NCI-H1105 treated with DMSO at 0.1 percent for 48 hours (cell line): ENCODE measurements at regions not wholly inside any gene's neighbourhood (a gene's known extent, or its start where the extent isn't known, plus 50 kb on each side); places are given as distances from the start of the nearest gene placed in this dataset.

Source experiments
- DNase-seq: peaks from one replicate; lab custom pipeline; 2025; lab: John Stamatoyannopoulos, UW

DNA sequence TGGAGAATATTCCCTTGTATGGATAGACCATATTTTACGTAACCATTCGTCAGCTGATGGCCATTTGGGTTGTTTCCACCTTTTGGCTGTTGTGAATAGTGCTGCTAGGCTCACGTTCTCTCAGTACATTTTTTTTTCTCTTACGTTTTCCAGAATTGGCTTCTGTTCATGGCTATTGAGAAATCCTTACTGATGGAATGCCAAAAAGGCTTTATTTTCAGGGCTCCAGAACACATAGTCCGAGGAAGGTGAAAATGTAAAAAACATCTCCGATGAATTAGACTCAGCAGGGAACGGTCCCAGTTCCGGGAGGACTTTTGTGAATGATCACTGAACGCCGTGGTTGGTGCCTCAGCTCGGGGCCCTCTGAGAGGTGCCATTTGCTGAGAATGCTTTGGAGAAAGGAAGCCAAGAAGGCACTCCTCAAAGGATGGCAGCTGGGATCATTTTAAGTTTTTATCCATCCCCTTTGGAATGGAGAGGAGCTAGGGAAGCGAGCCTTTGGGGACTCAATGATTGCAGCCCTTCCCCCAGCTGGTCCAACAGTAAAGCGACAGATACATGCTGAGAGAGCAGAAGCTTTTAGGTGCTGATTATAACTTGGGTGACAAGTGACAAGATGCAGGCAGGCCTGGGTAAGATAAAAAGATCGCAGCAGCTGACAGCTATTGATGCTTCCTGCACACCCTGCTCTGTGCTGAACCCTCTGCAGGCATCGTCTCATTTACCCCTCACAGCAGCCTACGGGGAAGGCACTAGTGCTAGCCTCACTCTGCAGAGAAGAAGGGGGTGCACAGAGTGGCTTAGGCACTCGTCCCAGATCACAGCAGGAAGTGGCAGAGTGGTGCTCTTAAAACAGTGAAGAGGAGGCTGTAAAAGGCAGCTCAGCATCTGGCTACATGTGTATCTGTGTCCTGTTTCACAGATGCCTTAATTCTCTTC lies 133.4 kb upstream of the KCNG1 start:
- DNase-seq: no peak

DNA sequence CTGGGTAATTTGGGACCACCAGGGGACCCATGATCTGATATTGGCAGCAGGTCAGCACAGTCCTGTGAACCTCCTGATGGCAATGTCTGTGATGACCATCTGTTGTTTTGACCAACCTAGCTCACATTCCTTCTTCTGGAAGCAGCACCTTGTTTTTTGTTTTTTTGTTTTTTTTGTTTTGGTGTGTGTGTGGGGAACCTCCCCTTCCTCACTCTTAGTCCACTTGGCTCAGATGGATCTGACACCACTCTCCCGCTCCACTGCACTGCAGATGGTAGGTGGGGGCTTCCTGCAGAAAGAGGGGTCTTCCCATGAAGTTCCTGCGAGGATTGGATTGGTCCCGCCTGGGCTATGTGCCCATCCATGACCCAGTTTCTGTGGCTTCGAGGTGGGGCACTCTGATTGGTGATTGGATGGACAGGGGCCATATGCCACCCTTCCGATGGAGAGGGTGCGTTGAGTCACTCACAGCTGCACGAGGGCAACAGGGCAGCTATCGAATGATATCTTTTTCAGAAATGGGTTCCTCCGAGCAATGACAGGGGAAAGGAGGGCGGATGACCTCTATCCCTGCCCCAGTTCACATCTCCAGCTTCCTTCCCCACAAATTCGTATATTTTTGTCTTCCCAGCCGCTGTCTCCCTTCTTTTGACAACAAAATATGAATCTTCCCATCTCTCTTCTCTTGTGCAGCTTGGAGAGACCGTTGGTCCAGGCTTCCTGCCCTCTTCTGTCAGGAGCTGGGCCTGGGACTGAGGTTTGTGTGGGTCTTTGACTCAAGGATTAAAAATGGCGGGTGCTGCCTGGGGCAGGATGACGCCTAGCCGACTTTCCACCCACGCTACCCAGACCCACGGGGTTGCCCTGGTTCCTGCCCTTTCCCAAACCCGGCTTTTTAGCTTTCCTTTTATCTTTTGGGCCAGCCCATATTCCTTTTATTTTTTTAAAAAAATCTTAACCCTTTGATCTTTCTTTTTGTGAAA lies 132.1 kb upstream of the KCNG1 start:
- DNase-seq: no peak

GRCh38 chr20:51153867-51154707 lies 131.2 kb upstream of the KCNG1 start:
- no peak for DNase-seq

- no peak for DNase-seq
These were observed 126.0 kb upstream of the KCNG1 start for GRCh38 chr20:51148941-51149340.

GRCh38 chr20:51144476-51144875 lies 121.6 kb upstream of the KCNG1 start:
- no peak for DNase-seq

GRCh38 chr20:51143652-51144051 lies 120.7 kb upstream of the KCNG1 start:
- DNase-seq: no peak

DNA sequence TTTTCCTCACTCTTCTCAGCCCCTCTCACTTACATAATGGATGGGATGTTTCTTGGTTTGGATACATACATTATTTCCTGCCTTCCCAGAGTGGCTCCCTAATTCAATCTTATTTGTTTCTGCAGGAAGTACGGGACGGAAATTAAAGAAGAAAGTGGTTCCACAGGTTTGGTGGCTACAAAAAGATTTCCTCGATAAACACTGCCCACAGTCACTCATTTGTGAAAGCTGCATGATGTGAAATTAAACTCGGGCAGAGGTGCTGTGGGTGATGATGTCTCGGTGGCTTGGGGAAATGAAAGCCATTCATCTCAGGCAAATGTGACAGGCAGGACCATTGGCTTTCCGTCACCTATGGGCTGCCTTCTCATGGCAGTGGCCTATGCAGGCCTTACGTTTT lies 119.5 kb upstream of the KCNG1 start:
- DNase-seq: no peak

DNA sequence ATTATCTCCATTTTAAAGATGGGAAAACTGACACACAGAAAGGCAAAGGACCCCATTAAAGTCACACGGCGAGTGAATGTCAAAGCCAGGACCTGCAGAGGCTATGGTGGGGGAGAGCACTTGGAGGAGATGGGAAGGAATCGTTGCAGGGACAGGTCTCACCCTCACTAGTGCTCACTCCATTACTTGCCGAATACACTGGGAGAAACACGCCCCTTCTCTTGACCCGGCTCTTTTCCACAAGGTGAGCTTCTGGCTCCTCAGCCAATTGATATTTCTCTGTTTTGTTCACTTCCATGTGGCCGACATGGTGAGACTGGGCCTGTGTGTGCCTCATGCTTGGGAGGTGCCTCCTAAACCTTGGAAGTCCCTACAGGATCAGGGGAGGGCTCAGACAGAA lies 117.8 kb upstream of the KCNG1 start:
- no peak for DNase-seq

DNA sequence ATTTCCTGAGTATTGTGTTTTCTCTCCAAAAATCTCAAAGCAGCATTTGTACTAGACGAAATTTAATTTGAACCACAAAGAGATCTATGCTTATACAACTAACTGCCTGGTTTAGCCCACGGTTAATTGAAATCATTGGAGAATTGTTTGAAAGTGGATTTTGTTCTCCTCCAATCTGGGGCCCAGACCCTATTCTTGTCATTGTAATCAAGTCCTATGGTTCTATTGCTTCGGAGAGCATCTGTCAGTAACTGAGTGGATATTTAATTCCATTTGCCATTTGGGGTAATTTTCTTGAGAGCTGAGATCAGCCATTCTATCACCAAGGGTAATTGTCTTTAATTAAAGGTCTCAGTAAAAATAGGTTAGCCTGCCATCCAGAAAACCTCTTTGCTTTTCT lies 117.0 kb upstream of the KCNG1 start:
- DNase-seq: peak; percentile 99

DNA sequence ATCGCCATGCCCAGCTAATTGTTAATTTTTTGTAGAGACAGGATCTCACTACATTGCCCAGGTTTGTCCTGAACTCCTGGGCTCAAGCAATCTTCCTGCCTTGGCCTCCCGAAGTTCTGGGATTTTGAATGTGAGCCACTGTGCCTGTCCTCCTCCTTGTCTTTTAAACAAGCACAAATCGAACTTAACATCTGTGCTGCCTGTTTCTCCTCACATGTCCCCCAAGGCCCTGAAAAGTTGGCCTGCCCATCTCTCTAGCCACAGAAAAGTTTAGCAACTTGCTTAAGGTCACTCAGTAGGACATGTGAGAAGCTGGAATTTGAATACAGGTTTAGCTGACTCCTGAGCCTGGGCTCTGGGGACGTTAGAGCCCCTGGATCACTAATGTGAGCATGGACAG lies 115.7 kb upstream of the KCNG1 start:
- no peak for DNase-seq

GRCh38 chr20:51137461-51137860 lies 114.6 kb upstream of the KCNG1 start:
- no peak for DNase-seq

- DNase-seq: no peak
These were observed 113.2 kb upstream of the KCNG1 start for GRCh38 chr20:51135926-51136715.

DNA sequence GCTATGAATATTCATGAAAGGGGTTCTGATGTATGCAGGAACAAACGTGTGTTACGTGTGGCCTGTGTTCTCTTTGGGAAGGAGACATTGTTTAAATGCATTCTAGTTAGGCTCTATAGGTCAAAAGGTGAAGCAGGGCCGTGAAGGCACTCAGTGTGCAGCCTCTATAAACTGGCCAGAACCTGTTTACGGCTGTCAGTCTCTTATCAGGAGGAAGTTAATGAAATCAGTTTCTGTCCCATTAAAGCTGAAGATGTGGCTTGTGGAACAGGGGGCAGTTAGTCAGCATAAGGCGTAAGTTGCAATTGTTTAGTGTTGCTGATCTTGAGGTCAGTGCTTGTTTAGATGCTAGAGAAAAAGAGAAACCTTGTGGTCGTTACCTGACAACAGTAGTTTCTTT lies 111.5 kb upstream of the KCNG1 start:
- no peak for DNase-seq

- no peak for DNase-seq
These were observed 109.4 kb upstream of the KCNG1 start for GRCh38 chr20:51132279-51132678.

DNA sequence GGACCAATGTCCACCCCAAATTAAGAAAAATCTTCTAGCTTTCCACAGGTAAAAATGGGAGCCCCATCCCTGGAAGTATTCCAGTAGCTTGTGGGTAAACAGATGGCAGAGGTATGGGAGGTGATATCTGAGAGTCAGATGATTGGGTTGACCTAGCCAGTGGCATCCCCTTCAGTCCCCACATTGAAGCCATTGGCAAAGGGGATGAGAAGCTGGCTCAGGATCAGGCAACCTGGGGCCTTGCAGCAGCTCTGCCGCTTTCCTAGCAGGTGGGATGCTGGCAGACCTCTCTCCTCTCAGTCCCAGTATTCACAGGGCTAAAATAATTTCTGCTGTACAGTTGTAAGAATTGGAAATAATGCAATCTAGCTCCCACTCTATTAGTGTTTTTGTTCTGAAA lies 108.9 kb upstream of the KCNG1 start:
- DNase-seq: no peak

DNA sequence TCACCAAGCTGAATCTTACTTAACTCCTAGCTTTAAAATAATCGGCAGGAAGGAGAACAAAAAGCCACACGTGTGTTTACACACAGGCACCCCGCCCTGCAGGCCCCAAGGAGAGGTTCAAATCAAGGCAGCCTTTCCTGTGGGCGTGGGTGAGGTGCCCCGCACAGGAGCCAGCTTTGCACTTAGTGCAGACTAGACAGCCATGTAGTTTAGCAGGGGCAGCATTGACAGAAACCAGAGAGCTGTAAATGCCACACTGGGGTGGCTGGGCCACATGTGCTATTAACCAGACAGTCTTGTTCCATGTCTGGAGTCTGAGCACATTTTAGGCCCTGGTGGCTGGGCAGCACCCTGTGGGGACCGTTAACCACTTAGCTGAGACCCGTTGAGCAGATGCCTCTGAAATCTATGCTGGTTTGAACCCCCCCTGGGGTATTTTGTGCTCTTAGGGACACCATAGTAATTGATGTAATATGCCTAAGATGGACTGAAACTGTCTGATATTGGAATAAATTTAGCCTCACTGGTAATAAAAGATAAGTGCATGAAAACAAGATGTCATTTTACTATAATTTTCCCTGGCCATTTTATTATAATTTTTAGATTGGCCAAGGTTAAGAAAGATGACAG lies 106.4 kb upstream of the KCNG1 start:
- DNase-seq: no peak

DNA sequence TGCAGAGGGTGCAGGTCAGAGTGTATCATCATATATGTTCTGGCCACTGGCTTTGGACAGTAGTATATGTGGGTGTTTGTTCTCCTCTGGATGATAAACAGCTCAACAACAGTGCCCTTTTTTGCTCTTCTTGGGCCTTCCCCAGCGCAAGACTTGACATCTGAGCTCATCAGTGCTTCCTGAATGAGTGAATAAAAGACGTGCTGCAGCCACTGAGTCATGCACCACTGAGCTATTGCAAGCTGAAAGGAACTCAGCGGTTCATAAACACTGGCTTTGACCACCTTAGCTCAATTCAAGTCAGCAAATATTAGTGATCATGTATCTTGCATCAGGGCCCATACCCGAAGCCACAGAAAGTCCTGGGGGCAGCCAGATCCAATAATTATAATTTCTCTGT lies 105.3 kb upstream of the KCNG1 start:
- no peak for DNase-seq

DNA sequence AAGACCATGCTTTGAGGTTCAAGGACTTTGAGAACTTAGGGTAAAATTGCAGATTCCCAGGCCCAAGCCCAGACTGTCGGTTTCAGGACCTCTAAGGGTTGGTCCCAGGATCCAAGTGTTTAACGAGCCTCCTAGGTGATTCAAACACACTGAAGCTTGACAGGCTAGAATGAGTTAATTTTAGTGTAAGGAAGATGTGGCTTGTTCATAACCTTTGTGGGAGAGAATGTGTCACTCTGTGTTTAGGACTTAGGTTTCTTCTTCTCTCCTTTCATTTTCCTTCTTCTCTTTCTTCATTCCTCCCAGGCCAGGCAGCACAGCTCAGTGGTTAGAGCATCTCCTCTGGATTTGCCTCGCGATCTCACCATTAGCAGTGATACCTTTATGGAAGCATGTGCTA lies 104.8 kb upstream of the KCNG1 start:
- no peak for DNase-seq

DNA sequence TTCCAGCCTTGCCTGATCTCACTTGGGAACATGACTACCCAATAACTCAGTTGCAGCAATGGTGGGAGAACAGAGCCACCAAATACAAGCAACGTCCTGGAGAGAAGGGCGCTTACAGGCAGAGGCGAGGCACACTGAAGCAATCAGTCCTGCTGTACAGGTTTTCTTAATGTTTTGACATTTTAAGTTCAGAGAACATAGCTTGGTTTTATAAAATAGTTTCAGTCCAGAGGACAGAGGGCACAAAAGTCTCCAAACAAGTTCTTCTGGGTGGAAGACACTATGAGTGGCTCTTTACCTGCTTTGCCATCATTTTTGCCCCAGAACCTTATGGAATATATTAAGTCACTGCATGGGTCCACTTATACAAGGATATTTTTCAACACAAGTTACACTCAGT lies 103.4 kb upstream of the KCNG1 start:
- DNase-seq: no peak

GRCh38 chr20:51125780-51126179 lies 102.9 kb upstream of the KCNG1 start:
- DNase-seq: no peak

DNA sequence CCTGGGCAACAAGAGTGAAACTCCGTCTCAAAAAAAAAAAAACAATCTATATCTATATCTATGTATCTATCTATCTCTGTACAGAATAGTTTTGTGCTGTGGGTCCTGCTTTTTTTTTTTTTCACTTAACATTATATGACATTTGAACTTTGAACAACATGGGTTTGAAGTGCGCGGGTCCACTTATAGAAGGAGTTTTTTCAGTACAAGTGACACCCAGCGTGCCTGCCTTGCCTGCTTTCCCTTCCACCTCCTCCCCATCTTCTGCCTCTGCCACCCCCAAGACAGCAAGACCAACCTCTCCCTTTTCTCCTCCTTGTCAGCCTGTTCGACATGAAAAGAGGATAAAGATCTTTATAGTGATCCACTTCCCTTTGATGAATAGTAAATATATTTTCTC lies 102.2 kb upstream of the KCNG1 start:
- DNase-seq: no peak
